ENCODE measurements at regions not wholly inside any gene's neighbourhood (a gene's known extent, or its start where the extent isn't known, plus 50 kb on each side); places are given as distances from the start of the nearest gene placed in this dataset.

DNA sequence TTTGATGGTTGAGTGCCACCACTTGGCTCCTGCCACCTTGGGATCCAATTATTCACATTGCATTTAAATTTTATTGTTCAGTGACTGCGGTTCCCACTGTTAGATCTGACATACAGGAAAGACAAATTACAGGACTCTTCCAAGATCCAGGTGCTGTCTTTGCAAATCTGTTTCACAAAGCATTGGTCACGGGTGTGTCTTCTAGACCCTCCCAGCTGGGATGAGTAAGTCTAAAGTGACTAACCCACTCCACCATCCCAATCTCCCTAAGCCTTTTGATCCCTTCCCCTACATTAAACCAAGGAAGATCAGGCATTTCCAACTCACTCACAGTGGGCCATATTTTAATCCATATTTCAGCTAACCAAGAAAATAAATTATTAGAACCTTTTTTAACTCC lies 1016.3 kb upstream of the CTNND2 start:
- H3K4me3 ChIP-seq (ENCODE audit: control insufficient read depth, low read depth, low read length) = no peak overlapping the region
- TF ChIP-seq CTCF (IDR thresholded peaks at IDR 0.05; ENCODE audit: control insufficient read depth, insufficient read depth, low read depth, low read length, missing control alignments) = no peak
- DNase-seq (ENCODE audit: low read depth) = no peak

DNA sequence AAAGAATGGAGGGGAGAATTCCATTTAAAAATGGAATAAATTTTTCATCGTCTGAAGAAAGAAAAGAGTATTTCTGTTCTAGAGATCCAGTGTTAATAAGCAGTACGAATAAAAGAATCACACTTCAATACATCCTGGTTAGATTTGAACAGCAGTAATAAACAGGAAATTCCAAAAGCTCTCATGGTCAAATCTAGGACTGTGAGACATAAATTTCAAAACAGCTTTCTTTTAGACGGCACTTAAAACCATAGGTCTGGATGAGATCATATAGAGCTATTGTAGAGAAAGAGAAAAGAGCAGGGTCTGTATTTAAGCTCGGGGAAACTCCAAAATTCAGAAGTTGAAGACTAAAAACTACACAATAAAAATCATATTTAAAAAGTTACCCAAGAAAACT lies 1006.9 kb upstream of the CTNND2 start:
- DNase-seq (ENCODE audit: low read depth) = no peak
- no peak for TF ChIP-seq CTCF (IDR thresholded peaks at IDR 0.05; ENCODE audit: control insufficient read depth, insufficient read depth, low read depth, low read length, missing control alignments)
- no peak overlapping the region for H3K4me3 ChIP-seq (ENCODE audit: control insufficient read depth, low read depth, low read length)

DNA sequence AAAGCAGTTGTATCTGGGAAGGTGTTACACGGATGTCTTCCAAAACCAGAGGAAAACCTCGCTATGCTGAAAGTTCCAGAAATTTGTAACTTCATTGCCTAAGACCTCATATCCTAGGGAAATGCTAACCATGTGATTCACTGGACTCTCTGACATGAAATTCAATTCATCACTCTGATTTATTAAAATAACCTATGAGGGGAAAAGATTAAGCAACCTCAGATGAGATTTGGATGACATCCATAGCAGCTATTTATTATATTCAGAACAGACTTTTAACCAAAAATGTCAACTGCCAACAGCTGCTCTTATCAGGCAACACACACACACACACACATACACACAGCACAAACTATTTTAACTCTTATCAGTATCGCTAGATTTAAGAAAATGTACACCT lies 1006.4 kb upstream of the CTNND2 start:
- H3K4me3 ChIP-seq (ENCODE audit: control insufficient read depth, low read depth, low read length) = no peak overlapping the region
- TF ChIP-seq CTCF (IDR thresholded peaks at IDR 0.05; ENCODE audit: control insufficient read depth, insufficient read depth, low read depth, low read length, missing control alignments) = no peak
- no peak for DNase-seq (ENCODE audit: low read depth)

GRCh38 chr5:12902611-12903010 lies 998.4 kb upstream of the CTNND2 start:
- no peak overlapping the region for H3K4me3 ChIP-seq (ENCODE audit: control insufficient read depth, low read depth, low read length)
- no peak for TF ChIP-seq CTCF (IDR thresholded peaks at IDR 0.05; ENCODE audit: control insufficient read depth, insufficient read depth, low read depth, low read length, missing control alignments)
- DNase-seq (ENCODE audit: low read depth) = no peak

DNA sequence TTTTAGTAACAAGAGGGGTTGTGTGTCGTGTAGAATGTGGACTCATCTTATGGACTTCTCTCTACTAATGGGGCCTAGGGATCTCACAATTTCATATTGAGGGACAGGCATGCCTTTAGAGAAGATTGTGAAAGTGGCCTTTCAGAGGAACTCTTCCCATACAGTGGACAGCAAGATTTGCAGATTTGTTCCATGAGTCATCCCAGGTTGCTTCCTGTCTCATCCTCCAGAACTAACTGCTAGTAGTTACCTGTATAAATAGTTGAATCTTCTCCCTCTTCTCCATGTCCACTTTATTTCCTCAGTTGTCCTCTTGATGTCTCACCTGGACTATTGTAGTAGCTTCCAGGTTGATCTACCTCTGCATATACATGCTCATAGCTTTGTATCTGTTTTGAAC lies 997.5 kb upstream of the CTNND2 start:
- DNase-seq (ENCODE audit: low read depth) = no peak
- TF ChIP-seq CTCF (IDR thresholded peaks at IDR 0.05; ENCODE audit: control insufficient read depth, insufficient read depth, low read depth, low read length, missing control alignments) = no peak
- H3K4me3 ChIP-seq (ENCODE audit: control insufficient read depth, low read depth, low read length) = no peak overlapping the region

DNA sequence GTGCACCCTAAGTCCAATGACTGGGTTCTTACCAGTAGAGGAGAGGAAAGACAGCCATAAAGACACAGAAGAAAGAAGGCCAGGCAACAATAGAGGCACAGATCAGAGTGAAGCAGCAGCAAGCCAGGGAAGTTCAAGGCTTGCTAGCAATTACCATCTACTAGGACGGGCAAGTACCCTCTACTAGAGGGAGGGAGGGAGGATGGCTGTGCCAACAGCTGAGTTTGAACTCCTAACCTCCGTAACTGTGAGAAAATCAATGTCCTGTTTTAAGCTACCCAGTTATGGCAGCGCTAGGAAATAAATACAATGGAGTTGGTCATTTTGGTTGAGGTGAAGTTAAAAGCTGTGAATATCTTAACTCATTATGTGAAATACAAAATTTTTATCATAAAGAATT lies 991.8 kb upstream of the CTNND2 start:
- DNase-seq (ENCODE audit: low read depth) = no peak
- no peak overlapping the region for H3K4me3 ChIP-seq (ENCODE audit: control insufficient read depth, low read depth, low read length)
- TF ChIP-seq CTCF (IDR thresholded peaks at IDR 0.05; ENCODE audit: control insufficient read depth, insufficient read depth, low read depth, low read length, missing control alignments) = no peak

GRCh38 chr5:12885018-12885417 lies 980.8 kb upstream of the CTNND2 start:
- no peak for TF ChIP-seq CTCF (IDR thresholded peaks at IDR 0.05; ENCODE audit: control insufficient read depth, insufficient read depth, low read depth, low read length, missing control alignments)
- no peak overlapping the region for H3K4me3 ChIP-seq (ENCODE audit: control insufficient read depth, low read depth, low read length)
- no peak for DNase-seq (ENCODE audit: low read depth)

Measured in AG09309 (cell line).